Bronchial epithelial cell (primary cell): ENCODE measurements at regions not wholly inside any gene's neighbourhood (a gene's known extent, or its start where the extent isn't known, plus 50 kb on each side); places are given as distances from the start of the nearest gene placed in this dataset.
A peak's percentile ranks its signal among the peaks of the same experiment; 100 is the strongest.

ENCODE experiments used
- DNase-seq: peaks from one replicate; pipeline ENCODE4 v3.0.0-alpha.2; 2010; ENCODE audit warnings: low read depth
- FAIRE-seq: peaks from 2 replicates; lab custom pipeline; 2011; peaks lifted over from hg19 to GRCh38; lab: Jason Lieb, UNC
- H3K27me3 ChIP-seq: 2 replicates; pipeline ENCODE4 v1.5.1; 2011; ENCODE audit warnings: low read length; ENCODE audit not compliant: control insufficient read depth, insufficient read depth
- H3K36me3 ChIP-seq: 2 replicates; pipeline ENCODE4 v1.5.1; 2011; ENCODE audit warnings: low read length; ENCODE audit not compliant: control insufficient read depth, insufficient read depth
- H3K4me3 ChIP-seq: 2 replicates; pipeline ENCODE4 v1.5.1; 2011; ENCODE audit warnings: mild to moderate bottlenecking, low read depth, low read length, control low read depth
- CTCF ChIP-seq: IDR thresholded peaks from 2 replicates; pipeline ENCODE4 v1.5.1; 2011; ENCODE audit warnings: mild to moderate bottlenecking, moderate library complexity, low read length, control low read depth, inconsistent platforms; ENCODE audit not compliant: insufficient read depth, severe bottlenecking

- H3K36me3 ChIP-seq: no peaks in the 10 kb centered on the region
- peak; percentile 83 for DNase-seq
- FAIRE-seq: peak; percentile 43
- no peak overlapping the region for H3K4me3 ChIP-seq
- no peaks in the 10 kb centered on the region for H3K27me3 ChIP-seq
- TF ChIP-seq CTCF: no peak
Observed at GRCh38 chr11:130629039-130629438, 180.6 kb downstream of the ADAMTS15 start.

GRCh38 chr11:130631119-130631518 is 182.7 kb downstream of the ADAMTS15 start:
- FAIRE-seq (no peak), DNase-seq (peak; percentile 99)
- H3K36me3 ChIP-seq: no peaks in the 10 kb centered on the region

GRCh38 chr11:130633466-130633865 is 185.0 kb downstream of the ADAMTS15 start:
- TF ChIP-seq CTCF: no peak

More at GRCh38 chr11:130631119-130631518, 182.7 kb downstream of the ADAMTS15 start:
- H3K27me3 ChIP-seq: no peaks in the 10 kb centered on the region
- no peak overlapping the region for H3K4me3 ChIP-seq
- TF ChIP-seq CTCF: no peak

GRCh38 chr11:130634186-130634585 is 185.7 kb downstream of the ADAMTS15 start:
- DNase-seq (no peak), FAIRE-seq (no peak)
- no peak for TF ChIP-seq CTCF

More at GRCh38 chr11:130633466-130633865, 185.0 kb downstream of the ADAMTS15 start:
- no peak for FAIRE-seq
- Histone ChIP-seq H3K27me3 (no peaks in the 10 kb centered on the region), H3K4me3 (no peak overlapping the region), H3K36me3 (no peaks in the 10 kb centered on the region)
- peak; percentile 65 for DNase-seq

GRCh38 chr11:130634961-130635473 is 186.6 kb downstream of the ADAMTS15 start:
- FAIRE-seq (no peak), DNase-seq (peak; percentile 92)
- H3K27me3 ChIP-seq: no peaks in the 10 kb centered on the region

More at GRCh38 chr11:130634186-130634585, 185.7 kb downstream of the ADAMTS15 start:
- Histone ChIP-seq H3K4me3 (no peak overlapping the region), H3K36me3 (no peaks in the 10 kb centered on the region), H3K27me3 (no peaks in the 10 kb centered on the region)

More at GRCh38 chr11:130634961-130635473, 186.6 kb downstream of the ADAMTS15 start:
- no peak for TF ChIP-seq CTCF
- H3K4me3 ChIP-seq: no peak overlapping the region
- no peaks in the 10 kb centered on the region for H3K36me3 ChIP-seq
